ENCODE measurements at regions not wholly inside any gene's neighbourhood (a gene's known extent, or its start where the extent isn't known, plus 50 kb on each side); places are given as distances from the start of the nearest gene placed in this dataset.
"Not testable (repeated sequence)": the region's sequence is repeated elsewhere in the genome, so short reads cannot be mapped to it uniquely, and the experiment has no call there.

DNA sequence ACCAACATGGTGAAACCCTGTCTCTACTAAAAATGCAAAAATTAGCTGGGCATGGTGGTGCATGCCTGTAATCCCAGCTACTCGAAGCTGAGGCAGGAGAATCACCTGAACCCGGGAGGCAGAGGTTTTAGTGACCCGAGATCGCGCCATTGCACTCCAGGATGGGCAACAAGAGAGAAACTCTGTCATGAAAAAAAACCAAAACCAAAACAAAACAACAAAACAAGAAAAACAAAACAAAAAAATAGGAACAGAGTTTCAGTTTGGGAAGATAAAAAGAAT is 488.8 kb downstream of the SIPA1L2 start:
- TF ChIP-seq, protein P1, sequence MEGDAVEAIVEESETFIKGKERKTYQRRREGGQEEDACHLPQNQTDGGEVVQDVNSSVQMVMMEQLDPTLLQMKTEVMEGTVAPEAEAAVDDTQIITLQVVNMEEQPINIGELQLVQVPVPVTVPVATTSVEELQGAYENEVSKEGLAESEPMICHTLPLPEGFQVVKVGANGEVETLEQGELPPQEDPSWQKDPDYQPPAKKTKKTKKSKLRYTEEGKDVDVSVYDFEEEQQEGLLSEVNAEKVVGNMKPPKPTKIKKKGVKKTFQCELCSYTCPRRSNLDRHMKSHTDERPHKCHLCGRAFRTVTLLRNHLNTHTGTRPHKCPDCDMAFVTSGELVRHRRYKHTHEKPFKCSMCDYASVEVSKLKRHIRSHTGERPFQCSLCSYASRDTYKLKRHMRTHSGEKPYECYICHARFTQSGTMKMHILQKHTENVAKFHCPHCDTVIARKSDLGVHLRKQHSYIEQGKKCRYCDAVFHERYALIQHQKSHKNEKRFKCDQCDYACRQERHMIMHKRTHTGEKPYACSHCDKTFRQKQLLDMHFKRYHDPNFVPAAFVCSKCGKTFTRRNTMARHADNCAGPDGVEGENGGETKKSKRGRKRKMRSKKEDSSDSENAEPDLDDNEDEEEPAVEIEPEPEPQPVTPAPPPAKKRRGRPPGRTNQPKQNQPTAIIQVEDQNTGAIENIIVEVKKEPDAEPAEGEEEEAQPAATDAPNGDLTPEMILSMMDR (IDR thresholded peaks at IDR 0.05): not testable (repeated sequence)
- not testable (repeated sequence) for TF ChIP-seq POLR2A (IDR thresholded peaks at IDR 0.05)

All from vagina (tissue), 2 donors.